Kidney epithelial cell (primary cell): ENCODE measurements at regions not wholly inside any gene's neighbourhood (a gene's known extent, or its start where the extent isn't known, plus 50 kb on each side); places are given as distances from the start of the nearest gene placed in this dataset.

Experiments used
- DNase-seq: peaks from one replicate; pipeline ENCODE4 v3.0.0-alpha.2; 2010; ENCODE audit warnings: low read depth
- H3K27me3 ChIP-seq: 2 replicates; pipeline ENCODE4 v1.6.0; 2011; ENCODE audit warnings: low read length; ENCODE audit not compliant: control insufficient read depth, insufficient read depth
- H3K36me3 ChIP-seq: 2 replicates; pipeline ENCODE4 v1.5.1; 2011; ENCODE audit warnings: low read length; ENCODE audit not compliant: control insufficient read depth, insufficient read depth
- H3K4me3 ChIP-seq: 2 replicates; pipeline ENCODE4 v1.5.1; 2011; ENCODE audit warnings: low read depth, mild to moderate bottlenecking, control low read depth, low read length
- CTCF ChIP-seq: IDR thresholded peaks from 2 replicates; pipeline ENCODE4 v1.5.1; 2011; ENCODE audit warnings: mild to moderate bottlenecking, moderate library complexity, low read length, control low read depth, inconsistent platforms; ENCODE audit not compliant: insufficient read depth, poor library complexity, severe bottlenecking

- H3K36me3 ChIP-seq = no peaks in the 10 kb centered on the region
- H3K4me3 ChIP-seq = no peak overlapping the region
- no peak for TF ChIP-seq CTCF
- H3K27me3 ChIP-seq = no peaks in the 10 kb centered on the region
- no peak for DNase-seq
Measured at GRCh38 chr3:118791246-118791645, 243.4 kb downstream of the IGSF11 start.

- TF ChIP-seq CTCF = no peak
- H3K36me3 ChIP-seq = no peaks in the 10 kb centered on the region
- DNase-seq = no peak
- no peak overlapping the region for H3K4me3 ChIP-seq
- no peaks in the 10 kb centered on the region for H3K27me3 ChIP-seq
Measured at GRCh38 chr3:118792191-118792590, 242.5 kb downstream of the IGSF11 start.

GRCh38 chr3:118793176-118793575, 241.5 kb downstream of the IGSF11 start:
- H3K36me3 ChIP-seq = no peaks in the 10 kb centered on the region
- H3K4me3 ChIP-seq = no peak overlapping the region
- DNase-seq = no peak
- H3K27me3 ChIP-seq = no peaks in the 10 kb centered on the region
- no peak for TF ChIP-seq CTCF

DNA sequence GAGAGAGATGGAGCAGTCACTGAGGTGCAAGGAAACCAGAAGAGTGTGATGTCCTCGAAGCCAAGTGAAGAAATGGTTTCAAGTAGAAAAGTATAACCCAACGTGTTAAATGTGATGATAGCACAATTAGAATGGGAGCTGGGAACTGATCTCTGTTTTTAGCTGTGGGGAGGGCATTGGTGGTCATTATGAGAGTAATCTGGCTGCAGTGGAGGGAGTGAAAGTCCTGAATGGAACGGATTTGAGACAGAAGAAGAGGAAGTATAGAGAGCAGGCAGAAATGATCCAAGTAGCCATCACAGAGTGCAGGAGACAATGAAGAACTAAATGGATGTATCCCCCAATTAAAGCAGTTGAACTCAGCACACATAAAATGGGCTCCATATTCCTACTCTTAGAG, 235.3 kb downstream of the IGSF11 start:
- DNase-seq = no peak
- TF ChIP-seq CTCF = no peak
- H3K27me3 ChIP-seq = no peaks in the 10 kb centered on the region
- H3K4me3 ChIP-seq = no peak overlapping the region
- no peaks in the 10 kb centered on the region for H3K36me3 ChIP-seq

DNA sequence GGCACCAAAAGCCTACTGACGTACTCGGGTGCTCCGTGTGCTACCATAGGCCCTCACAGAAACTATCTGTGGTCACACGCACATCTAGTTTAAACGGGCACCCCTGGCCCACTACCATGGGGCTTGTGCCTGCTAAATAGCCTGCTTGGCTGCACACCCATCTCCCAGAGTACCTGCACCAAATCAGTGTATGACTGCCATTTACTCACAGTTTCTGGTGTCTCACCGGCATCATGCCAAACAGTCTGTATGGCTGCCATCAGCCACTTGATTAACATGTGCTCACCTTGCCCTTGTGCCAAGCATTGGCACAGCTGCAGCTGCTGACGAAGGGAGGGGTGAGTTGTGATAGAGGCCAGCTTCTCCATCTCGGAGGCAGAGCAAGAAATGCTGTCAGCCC, 232.7 kb downstream of the IGSF11 start:
- no peak for TF ChIP-seq CTCF
- Histone ChIP-seq H3K27me3 (no peaks in the 10 kb centered on the region), H3K4me3 (no peak overlapping the region), H3K36me3 (no peaks in the 10 kb centered on the region)
- no peak for DNase-seq

- no peaks in the 10 kb centered on the region for H3K27me3 ChIP-seq
- no peak overlapping the region for H3K4me3 ChIP-seq
- no peak for TF ChIP-seq CTCF
- DNase-seq = no peak
- H3K36me3 ChIP-seq = no peaks in the 10 kb centered on the region
Measured at GRCh38 chr3:118802325-118803095, 232.1 kb downstream of the IGSF11 start.
